ENCODE measurements at regions not wholly inside any gene's neighbourhood (a gene's known extent, or its start where the extent isn't known, plus 50 kb on each side); places are given as distances from the start of the nearest gene placed in this dataset.

DNA sequence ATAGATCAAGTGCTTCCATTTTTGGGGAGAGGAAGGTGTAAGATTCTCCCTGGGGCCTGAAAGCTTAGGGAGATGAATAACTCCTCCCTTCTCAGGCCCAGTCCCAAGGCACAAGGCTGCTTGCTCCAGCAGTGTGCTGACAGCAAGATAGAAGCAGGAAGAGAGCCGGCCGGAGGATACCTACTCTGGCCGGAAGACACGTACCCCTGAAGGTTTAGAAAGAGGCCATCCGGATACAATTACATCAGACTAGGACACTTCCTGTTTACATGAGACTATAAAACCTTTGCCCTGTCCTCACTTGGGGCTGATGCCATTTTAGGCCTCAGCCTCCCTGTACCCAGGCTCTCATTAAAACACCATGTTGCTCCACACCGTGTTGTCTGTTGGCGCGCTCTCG lies 329.9 kb downstream of the SV2B start:
- no peak for TF ChIP-seq EZH2phosphoT487 (IDR thresholded peaks at IDR 0.05; ENCODE audit: borderline replicate concordance, low read depth, low read length)
- TF ChIP-seq, protein P1, sequence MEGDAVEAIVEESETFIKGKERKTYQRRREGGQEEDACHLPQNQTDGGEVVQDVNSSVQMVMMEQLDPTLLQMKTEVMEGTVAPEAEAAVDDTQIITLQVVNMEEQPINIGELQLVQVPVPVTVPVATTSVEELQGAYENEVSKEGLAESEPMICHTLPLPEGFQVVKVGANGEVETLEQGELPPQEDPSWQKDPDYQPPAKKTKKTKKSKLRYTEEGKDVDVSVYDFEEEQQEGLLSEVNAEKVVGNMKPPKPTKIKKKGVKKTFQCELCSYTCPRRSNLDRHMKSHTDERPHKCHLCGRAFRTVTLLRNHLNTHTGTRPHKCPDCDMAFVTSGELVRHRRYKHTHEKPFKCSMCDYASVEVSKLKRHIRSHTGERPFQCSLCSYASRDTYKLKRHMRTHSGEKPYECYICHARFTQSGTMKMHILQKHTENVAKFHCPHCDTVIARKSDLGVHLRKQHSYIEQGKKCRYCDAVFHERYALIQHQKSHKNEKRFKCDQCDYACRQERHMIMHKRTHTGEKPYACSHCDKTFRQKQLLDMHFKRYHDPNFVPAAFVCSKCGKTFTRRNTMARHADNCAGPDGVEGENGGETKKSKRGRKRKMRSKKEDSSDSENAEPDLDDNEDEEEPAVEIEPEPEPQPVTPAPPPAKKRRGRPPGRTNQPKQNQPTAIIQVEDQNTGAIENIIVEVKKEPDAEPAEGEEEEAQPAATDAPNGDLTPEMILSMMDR (conservative IDR thresholded peaks at IDR 0.05; ENCODE audit: low read length): no peak
